ENCODE measurements at regions not wholly inside any gene's neighbourhood (a gene's known extent, or its start where the extent isn't known, plus 50 kb on each side); places are given as distances from the start of the nearest gene placed in this dataset.

- TF ChIP-seq CTCF (IDR thresholded peaks at IDR 0.05) (no peak), EZH2 (IDR thresholded peaks at IDR 0.05; ENCODE audit: borderline replicate concordance, insufficient read depth, low read depth, low read length, poor library complexity, severe bottlenecking) (no peak)
Measured at GRCh38 chr5:97501965-97502305, 318.9 kb upstream of the RIOK2 start.
